ENCODE measurements at regions not wholly inside any gene's neighbourhood (a gene's known extent, or its start where the extent isn't known, plus 50 kb on each side); places are given as distances from the start of the nearest gene placed in this dataset.

DNA sequence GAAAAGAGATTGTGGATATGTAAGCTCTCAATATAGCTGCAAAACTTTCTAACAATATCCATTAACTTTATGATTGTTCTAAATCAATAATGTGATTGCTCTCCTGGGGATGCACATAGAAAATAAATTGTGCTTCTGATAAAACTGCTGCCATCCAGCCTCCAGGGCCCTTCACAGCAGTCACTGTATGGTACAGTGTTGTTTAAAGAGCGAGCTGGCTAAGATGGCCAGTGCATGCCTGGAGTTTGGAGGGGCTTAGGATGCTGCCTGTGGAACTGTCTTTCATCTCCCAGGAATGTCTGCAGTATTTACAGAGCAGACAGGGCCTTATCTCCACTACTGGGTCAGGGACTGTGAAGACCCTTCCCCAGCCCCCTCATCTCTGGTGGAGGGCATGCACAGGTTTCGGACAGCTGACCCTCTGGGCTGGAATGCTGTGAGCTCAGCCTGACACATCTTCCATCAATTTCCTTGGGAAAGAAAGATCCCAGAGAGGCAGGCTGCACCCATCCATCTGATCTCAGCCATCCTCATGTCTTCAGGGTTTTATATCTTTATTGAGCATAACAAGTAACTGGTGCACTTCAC lies 137.0 kb downstream of the PLPP3 start:
- DNase-seq = no peak

DNA sequence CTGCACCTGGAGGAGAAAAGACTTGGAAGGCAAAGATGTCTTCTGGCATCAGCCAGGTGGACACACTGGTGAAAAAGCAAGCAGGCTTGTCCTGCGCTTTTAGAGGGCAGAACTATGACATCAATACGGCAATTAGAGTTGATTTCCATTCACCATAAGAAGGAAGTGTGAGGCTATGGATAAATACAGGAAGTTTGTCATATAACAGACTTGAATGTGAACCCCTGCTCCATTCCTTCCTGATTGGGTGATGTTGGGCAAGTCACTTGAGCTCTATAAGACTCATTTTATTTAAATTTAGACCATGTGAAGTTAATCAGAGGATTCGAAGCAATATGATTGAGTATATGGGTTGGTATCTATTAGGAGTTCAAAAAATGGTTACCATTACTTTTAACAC lies 137.8 kb downstream of the PLPP3 start:
- no peak for DNase-seq

DNA sequence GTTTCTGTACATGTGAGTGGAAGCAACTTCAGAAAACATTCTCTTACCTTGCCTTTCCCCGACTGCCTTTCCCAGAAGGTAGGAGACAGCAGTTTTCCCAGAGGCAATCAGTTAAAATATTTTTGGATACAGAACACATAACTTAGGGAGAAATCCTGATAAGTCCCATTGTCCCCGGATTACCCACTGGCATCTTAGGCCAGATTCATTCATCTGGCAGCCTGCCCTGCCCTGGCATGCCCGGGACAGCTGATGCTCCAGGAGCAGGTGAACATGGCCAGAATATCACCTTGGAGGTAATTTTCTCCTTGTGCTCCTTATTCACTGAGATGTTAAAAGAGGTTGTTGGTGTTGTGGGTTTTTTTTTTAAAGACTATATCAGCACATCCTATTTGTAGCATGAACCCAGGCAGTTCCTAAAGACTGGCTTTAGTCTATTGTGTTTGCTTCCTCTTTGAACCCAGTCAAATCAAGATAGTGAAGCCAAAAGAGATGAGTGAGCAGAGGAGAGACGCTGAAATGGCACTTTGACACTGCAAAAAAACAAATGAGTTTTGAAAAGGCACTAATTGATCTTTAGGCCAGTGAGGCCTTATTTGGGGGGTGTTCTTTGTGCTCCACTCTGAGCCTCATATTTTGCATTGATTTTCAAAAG lies 139.6 kb downstream of the PLPP3 start:
- DNase-seq = no peak

DNA sequence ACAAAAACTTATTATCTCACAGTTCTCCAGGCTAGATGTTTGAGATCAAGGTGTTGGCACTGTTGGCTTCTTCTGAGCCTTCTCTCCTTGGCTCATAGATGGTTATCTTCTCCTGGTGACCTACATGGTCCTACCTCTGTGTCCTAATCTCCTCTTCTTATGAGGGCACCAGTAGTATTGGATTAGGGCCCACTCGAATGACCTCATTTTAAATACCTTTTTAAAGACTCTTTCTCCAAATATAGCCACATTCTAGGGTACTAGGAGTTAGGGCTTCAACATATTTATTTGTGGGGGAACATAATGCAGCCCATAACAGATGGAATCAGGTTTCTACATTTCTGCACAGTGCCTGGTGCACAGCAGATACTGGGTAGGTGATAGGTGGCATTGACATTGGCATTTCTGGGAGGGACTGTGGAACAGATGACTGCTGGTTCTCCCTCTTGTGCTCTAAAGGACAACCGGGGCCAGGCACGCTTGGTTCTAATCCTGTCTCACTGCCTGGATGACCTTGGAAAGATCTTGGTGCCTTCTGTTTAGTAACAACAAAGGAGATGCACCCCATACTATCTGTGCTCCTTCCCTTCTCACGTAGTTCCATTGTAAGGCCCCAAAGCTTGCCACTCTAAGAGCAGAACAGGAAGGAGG lies 140.3 kb downstream of the PLPP3 start:
- DNase-seq = no peak

DNA sequence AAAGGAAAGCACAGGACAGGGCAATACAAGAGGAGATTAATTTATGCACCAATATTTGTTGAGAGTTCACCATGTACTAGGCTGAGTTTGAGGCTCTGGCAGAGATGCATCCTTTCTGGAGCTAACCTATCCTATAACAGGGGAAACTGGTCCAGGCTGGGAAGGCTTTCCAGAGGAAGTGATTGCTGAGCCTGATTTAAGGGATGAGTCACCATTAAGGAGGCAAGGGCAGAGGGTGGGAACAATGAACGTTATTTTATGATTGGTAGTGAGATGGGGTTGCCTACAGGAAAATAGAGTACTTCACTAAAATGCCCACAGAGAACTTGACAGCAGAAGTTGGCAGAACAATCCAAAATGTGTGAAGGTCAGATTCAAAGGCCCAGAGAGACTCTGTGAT lies 141.4 kb downstream of the PLPP3 start:
- DNase-seq = no peak

DNA sequence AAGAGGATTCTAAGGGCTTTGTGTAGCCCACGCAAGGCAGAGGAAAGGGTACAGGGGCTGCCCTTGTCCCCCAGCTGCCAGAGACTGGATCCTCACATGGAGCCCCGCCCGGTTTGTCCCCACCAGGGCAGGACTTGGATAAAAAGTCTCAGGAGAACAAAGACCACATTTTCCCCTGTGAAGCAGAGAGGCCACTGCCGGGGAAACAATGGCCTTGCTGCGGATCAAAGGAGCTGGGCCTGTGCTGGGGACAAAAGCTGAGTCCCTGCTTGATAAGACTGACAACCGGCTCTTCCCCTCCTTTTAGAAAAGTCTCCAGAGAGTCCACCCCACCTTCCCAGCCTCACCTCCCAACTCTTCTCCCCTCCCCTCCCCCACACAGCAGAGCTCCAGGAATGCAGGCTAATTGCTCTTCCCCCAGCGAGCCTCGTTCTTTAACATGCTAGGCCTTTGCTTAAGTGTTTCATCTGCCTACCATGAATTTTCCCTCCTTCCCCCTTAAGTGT lies 142.4 kb downstream of the PLPP3 start:
- no peak for DNase-seq

DNA sequence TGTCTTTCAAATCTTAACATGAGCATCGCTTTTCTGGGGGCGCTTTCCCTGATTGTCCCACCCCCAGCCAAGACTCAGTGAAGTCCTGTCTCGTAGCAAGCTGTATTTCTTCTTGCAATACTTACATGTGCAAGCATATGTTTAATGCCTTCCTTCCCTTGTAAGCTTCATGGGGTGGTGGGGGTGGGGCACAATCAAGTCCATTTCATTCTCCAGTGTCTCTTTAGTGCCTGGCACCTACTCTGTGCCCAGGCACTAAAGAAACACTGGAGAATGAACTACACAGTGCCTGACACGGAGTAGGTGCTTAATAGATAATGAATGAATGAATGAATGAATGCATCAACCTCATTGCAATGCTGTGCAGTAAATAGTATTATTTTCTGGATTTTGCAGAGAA lies 143.1 kb downstream of the PLPP3 start:
- no peak for DNase-seq

DNA sequence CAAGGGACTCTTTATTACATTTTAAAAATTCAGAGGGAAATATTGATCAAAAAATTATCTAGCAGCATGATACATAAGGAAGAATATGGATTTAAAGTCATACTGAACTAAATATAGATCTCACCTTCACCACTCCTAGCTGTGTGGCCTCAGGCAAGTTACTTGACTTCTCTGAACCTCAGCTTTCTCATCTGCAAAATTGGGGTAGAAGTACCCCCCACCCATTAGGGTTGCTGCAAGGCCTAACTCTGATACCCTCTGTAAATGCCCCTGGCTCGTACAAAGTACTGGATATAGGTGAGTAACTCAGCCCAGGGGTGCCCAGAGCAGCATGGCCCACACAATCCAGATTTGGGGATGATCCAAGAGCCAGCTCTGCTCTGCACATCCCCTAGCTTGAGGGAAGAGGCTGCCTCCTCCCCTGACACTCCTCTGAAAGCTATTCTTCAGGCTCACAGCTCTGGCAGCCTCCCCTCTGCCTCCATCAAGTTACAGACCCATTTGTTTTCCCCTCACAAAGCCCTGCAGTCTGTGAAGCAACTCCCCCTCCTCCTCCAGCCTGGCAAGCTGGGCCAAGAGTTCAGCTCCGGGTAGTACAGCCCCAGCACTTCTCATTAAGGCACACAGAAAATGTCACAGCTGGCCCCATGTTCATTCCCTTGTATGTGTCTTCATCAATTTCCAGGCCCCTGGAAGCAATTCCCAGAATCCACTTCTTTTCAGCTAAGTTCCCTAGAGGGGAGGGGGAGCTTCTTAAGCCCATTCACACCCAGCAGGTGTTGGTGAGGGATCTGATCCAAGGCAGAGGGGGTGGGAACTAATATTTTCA lies 143.7 kb downstream of the PLPP3 start:
- no peak for DNase-seq

DNA sequence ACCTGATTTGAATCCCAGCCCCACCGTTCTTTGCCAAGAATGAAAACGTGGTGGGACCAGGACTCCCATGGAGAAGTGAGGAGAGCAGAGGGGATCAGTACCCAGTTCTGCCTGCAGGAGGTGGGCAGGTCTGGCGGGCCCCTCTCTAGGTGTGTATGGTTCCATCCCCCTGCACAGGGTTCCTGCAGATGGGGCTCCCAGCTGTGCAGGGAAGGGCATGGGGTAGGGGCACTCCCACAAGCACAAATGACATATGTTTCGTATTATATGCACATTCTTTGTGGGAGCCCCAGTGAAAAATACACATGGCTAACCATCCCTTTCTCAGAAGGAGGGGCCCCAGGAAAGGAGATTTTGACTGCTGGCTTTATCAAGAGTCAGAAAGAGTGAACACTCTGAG lies 144.6 kb downstream of the PLPP3 start:
- no peak for DNase-seq

DNA sequence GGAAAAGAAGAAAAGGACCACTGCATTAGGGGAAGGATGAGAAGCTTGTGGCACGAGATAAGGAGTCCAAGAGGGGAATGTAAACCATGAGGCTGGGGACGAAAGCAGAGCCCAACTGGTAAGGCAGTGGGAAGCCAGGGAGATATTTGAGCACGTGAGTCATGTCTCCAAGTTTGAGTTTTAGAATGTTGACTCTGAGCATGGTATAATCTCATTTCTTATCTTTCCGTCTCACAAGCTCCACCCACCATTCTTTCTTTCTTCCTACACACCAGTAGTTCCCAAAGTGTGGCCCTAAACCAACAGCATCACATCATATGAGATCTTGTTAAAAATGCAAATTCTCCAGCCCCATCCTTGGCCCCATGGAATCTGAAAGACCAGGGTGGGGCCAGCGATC lies 145.3 kb downstream of the PLPP3 start:
- no peak for DNase-seq

DNA sequence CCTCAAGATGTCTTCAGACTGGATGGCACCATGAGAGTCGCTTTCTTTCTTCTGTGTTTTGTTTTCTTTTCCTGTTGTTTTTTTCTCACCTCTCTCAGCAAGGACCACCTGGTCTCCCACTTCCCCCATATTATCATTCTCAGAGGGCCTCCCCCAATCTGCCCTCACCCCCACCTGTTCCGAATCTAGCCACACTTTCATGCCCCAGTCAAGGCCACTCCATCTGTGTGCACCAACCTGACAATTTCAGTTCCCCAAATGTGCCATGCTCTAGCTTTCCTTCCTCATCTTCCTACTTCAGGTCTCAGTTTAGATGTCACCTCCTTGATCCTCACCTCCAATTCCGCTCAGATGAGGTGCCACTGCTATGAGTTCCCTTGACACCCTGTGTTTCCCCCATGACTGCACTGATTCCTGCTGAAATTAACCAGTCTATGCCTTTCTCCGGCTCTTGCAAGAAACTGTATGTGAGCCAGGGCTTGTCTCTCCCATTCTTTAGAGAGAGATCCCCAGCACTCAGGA lies 146.2 kb downstream of the PLPP3 start:
- no peak for DNase-seq

DNA sequence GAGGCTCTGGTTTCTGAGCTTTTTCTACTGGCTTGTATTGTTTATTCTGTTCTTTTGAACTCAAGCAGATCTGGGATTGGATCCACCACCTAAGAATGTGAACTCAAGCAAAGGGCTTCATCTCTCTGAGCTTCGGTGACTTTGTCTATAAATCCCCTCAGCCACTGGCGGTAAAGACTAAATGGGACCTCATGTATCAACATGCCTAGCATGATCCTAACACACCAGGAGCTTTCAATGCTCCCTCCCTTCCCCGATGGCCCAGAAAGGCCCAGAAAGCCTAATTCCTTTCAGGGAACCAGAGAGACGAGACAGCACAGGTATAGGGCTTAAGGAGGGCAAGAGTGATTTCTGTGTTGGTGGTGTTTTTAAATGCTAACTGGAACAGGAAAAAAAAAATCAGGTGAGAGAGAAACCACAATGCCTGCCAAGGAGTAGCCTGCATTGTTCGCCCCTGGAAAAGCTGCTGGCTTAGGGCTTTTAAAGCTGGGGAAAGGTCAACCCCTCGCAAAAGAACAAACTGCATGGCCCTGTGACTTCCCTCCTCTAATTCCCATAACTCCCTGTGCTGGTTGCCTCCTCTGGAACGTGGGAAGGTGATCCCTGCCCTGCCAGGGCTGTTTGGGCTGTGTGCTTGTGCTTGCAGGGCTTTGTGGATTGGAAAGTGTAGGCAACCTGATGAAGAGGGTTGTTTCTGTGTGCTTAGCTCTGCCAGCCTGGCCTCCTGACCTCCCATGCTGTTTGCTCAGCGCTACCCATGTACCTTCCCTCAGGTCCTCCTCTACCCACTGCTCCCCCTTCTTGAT lies 147.0 kb downstream of the PLPP3 start:
- DNase-seq = no peak

DNA sequence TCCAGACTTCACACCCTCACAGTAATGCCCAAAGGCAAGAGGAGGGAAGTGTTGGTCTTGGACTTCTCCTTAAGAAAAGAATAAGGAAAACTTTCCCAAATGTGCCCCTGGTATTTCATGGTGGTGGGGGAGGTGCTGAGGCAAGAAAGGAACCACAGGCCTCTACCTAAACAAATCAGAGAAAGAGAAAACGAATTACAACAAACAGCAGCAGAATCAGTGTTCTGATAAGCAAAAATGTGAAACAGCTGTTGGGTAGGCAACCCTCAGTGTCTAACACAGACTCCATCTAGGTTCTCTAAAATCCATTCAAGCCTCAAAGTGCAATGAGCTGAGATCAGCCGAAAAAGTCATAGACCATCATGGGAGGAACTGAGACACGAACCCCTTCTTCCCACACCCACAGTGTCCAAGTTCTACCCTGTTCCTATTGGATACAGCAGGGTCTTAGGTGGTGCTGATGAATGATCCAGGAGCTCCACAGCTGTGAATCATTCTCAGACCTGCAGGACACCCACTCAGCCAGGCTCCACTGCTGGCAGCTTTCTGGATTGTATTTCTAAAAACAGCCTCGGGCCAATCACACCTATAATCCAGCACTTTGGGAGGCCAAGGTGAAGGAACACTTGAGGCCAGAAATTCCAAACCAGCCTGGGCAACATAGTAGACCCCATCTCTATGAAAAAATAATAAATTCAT lies 149.1 kb downstream of the PLPP3 start:
- DNase-seq = no peak

DNA sequence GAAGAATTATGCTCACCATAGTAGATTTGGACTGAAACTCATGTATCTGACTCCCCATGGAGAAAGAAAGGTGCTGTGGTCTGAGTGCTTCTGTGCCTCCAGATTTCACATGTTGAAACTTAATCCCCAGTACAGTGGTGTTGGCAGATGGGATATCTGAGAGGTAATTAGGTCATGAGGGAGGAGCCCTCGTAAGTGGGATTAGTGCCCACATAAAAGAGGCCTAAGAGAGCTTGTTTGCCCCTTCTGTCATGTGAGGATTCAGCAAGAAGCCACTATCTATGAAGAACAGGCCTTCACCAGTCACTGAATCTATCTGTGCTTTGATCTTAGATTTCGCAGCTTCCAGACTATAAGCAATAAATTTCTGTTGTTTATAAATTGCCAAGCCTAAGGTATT lies 150.1 kb downstream of the PLPP3 start:
- no peak for DNase-seq

DNA sequence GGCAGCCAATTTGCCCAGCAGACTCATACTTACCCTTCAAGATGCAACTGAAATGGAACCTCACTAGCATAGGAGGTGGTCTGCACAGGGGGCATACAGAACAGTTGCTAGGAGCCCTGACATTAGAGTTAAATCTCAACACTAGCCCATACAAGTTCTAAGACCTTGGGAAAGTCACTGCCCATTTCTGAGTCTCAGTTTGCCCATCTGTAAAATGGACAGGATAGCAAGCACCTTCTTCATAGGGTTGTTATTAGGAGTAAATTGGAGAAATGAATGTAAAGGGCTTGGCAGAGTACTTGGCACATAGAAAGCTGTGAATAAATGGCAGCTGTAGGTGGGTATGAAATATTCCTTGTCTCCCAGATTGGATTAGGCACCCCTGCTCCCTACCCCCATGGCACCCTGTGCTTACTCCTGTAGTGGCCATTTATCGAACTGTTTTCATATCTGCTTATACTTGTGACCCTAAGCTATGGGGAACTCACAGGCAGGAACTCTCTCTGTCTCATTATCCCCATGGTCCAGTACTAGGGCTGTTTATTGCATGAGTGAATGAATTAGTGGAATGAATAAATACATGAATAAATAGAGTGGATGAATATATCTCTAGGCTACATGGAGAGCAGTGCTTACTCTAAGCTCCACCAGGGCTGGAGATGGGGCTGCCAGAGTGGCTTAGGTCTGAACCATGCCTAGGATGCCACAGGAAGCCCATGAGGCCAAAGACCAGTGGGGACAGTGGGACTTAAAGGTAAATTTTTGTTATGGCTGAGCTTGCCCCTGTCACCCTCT lies 152.6 kb downstream of the PLPP3 start:
- no peak for DNase-seq

DNA sequence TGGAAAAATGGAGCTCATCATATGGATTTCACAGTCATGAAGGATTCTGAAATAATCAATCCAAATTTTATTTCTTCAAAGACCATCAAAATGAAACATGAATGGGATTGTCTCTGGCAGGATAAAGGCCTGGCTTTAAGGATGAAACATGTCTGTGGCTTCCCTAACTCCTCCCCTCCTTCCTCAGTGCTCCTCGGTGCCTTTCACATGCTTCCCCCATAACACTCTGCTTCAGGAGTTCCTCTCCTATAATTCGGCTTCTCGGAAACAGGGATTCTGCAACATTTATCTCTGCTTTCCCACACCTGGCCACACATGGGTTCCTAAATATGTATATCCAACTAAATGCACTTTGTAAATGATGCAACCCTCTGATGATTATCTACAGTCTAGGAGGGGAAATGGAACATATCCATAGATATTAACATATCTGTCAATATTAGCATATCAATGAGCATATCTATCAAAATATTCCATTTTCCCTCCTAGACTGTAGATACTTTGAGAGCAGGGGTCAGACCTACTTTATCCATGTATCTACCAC lies 153.8 kb downstream of the PLPP3 start:
- no peak for DNase-seq

DNA sequence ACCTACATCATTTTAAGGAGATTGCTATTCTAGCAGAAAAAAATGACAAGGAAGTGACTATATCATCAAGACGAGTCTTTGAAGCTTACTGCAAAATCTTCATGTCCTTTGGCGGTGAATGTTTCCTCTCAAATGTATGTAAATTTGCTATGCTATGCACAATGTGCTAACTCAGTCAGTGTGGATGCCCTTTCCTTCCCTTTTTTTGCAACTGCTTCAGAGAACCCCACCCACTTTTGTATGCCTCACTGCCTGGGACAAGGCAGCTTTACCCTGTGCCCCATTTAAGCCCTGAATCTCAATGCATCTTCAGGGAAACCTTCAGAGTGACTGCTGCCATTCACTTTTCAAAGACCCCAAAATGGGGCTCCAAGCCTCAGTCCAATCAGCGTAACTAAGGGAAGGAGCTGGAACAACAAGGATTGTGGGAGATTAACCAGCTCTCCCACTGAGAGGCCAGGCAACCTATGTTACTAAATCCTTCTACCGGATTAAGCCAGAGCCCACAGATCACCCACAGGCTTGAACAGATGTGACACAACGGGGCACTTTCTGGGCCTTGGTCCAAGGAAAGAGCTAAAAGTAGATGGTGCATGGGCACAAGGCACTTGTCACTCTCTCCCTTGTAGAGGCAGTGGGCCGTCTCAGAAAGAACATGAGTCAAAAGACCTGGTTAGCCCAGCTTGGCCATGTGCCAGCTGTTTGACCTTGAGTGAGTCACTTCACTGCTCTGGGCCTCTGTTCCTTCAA lies 154.4 kb downstream of the PLPP3 start:
- DNase-seq = no peak

DNA sequence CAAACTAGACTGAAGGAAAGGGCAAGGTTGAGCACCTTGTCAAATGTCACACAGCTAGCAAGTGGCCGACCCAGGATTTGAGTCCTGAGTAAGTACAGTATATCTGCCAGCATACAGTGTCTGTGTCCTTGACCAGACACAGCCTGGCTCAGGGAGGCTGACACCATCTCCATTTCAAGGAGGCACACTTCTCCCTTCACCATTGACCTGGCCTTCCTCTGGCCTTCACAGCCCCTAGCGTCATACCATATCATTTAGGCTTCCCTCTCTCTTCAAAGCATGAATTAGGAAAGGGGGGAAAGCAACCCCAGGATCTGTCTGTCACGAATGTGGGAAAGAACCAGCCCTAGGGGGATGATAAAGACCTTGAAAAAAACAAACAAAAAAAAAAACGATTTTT lies 155.6 kb downstream of the PLPP3 start:
- DNase-seq = no peak

DNA sequence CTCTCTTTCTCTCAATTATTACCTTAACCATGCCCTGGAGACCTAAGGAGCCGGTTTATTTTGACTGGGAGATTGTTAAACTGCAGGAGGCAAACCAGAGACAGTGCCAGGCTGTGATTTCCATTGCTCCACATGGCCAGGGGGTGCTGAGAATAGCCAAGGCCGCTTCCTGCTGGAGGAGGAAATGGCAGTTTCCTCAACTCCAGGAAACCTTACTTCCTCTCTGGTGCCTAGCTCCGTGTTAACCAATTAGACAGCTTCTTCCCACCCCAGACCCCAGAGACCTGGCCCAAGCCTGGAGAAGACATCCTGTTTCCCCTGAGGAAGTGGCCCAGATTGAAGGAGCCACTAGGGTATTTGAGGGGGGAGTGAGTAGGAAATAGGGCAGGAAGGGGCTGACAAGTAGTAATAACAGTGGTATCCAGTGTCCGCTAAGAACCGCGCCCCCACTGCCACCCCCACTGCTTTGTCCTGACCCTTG lies 161.2 kb downstream of the PLPP3 start:
- DNase-seq = no peak

DNA sequence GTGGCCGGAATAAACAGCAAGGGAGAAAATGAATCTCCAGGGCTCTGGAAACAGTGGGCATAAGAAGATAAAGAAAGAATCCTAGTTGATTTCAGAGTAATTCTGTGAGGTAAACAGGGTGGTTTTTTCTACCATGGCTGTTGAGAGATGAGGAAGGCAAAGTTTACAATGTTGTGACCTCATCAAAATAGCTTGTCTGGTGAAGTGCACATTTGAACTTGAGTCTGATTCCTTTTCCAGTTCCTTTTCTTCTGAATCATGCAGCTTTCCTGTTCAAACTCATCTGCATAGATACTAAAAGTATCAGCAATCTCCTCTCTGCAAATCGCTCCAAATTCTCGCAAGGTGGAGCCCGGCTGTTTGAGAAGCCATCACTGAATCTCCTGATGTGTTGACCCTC lies 161.7 kb downstream of the PLPP3 start:
- DNase-seq = no peak
